Coronary artery (tissue), 2 donors: ENCODE measurements at regions not wholly inside any gene's neighbourhood (a gene's known extent, or its start where the extent isn't known, plus 50 kb on each side); places are given as distances from the start of the nearest gene placed in this dataset.
"Not testable (repeated sequence)": the region's sequence is repeated elsewhere in the genome, so short reads cannot be mapped to it uniquely, and the experiment has no call there.

ENCODE experiments used
- DNase-seq: peaks from one replicate; pipeline ENCODE4 v3.0.0-alpha.2; 2017; ENCODE audit warnings: low spot score
- H3K27ac ChIP-seq, 2 donors: fragments of 200-600 bp; sonication (generic); one replicate each; pipeline ENCODE4 v1.5.1; 2016 to 2019
- H3K4me3 ChIP-seq: fragments of 200-600 bp; sonication (generic); 2 replicates; pipeline ENCODE4 v1.5.1; 2016; ENCODE audit warnings: mild to moderate bottlenecking, moderate library complexity
- CTCF ChIP-seq: fragments of 200-600 bp; sonication (generic); IDR thresholded peaks from one replicate; pipeline ENCODE4 v1.5.1; 2019; ENCODE audit warnings: antibody characterized with exemption

GRCh38 chr4:78660559-78660958 is 109.0 kb downstream of the ANXA3 start:
- no peak overlapping the region for H3K27ac ChIP-seq
- TF ChIP-seq CTCF, result no peak
- H3K4me3 ChIP-seq, result no peak overlapping the region
- no peak for DNase-seq

GRCh38 chr4:78661086-78661690 is 109.6 kb downstream of the ANXA3 start:
- no peak overlapping the region for H3K4me3 ChIP-seq
- no peak for DNase-seq
- peak overlapping the region in 1 of 2 donors; percentile 46 for H3K27ac ChIP-seq
- no peak for TF ChIP-seq CTCF

GRCh38 chr4:78661921-78662521 is 110.5 kb downstream of the ANXA3 start:
- DNase-seq, result no peak
- Histone ChIP-seq H3K27ac (peak overlapping the region; percentile 14 to 50), H3K4me3 (no peak overlapping the region)
- no peak for TF ChIP-seq CTCF

- no peak for DNase-seq
- H3K4me3 ChIP-seq, result no peak overlapping the region
- H3K27ac ChIP-seq, result peak overlapping the region; percentile 14 to 52
- TF ChIP-seq CTCF, result no peak
Observed at GRCh38 chr4:78662658-78663057, 111.1 kb downstream of the ANXA3 start.

- not testable (repeated sequence) for H3K27ac ChIP-seq, DNase-seq, H3K4me3 ChIP-seq
Observed at GRCh38 chr4:78664296-78664695, 111.9 kb upstream of the BMP2K start.

GRCh38 chr4:78665216-78665770 is 110.9 kb upstream of the BMP2K start:
- Histone ChIP-seq H3K27ac (no peak overlapping the region), H3K4me3 (no peak overlapping the region)
- no peak for DNase-seq
- no peak for TF ChIP-seq CTCF

- Histone ChIP-seq H3K27ac (peak overlapping the region in 1 of 2 donors; percentile 30), H3K4me3 (no peak overlapping the region)
- TF ChIP-seq CTCF, result no peak
- DNase-seq, result no peak
Observed at GRCh38 chr4:78666830-78667258, 109.3 kb upstream of the BMP2K start.
